Endodermal cell (in vitro differentiated cells): ENCODE measurements at regions not wholly inside any gene's neighbourhood (a gene's known extent, or its start where the extent isn't known, plus 50 kb on each side); places are given as distances from the start of the nearest gene placed in this dataset.

Experiments used
- DNase-seq: peaks from one replicate; pipeline ENCODE4 v3.0.0-alpha.2; 2017
- H3K27ac ChIP-seq: 2 replicates; pipeline ENCODE4 v1.5.1; 2013; ENCODE audit warnings: mild to moderate bottlenecking, low read depth, low read length, moderate library complexity
- H3K27me3 ChIP-seq: 2 replicates; pipeline ENCODE4 v1.6.1; 2013; ENCODE audit warnings: mild to moderate bottlenecking, low read length, moderate library complexity; ENCODE audit not compliant: insufficient read depth, control insufficient read depth, poor library complexity, severe bottlenecking
- H3K36me3 ChIP-seq: 2 replicates; pipeline ENCODE4 v1.7.0; 2013; ENCODE audit warnings: mild to moderate bottlenecking, low read length, moderate library complexity; ENCODE audit not compliant: control insufficient read depth, insufficient read depth
- H3K4me1 ChIP-seq: one replicate; pipeline ENCODE4 v1.7.0; 2013; ENCODE audit warnings: low read length; ENCODE audit not compliant: control insufficient read depth, insufficient read depth
- H3K4me3 ChIP-seq: 2 replicates; pipeline ENCODE4 v1.5.1; 2013; ENCODE audit warnings: mild to moderate bottlenecking, low read length, moderate library complexity
- H3K9ac ChIP-seq: 2 replicates; pipeline ENCODE4 v1.6.1; 2013; ENCODE audit warnings: mild to moderate bottlenecking, low read length, moderate library complexity; ENCODE audit not compliant: poor library complexity, severe bottlenecking; ENCODE audit errors: extremely low read depth
- H3K9me3 ChIP-seq: 2 replicates; pipeline ENCODE4 v1.6.1; 2013; ENCODE audit warnings: mild to moderate bottlenecking, low read length, moderate library complexity; ENCODE audit not compliant: control insufficient read depth
- H3K27ac Mint-ChIP-seq: 2 replicates; pipeline ENCODE4 v1.8.0; 2020; ENCODE audit warnings: mixed read lengths
- H3K27me3 Mint-ChIP-seq: 2 replicates; pipeline ENCODE4 v1.8.0; 2021; ENCODE audit warnings: mild to moderate bottlenecking, mixed read lengths; ENCODE audit not compliant: insufficient read depth
- H3K36me3 Mint-ChIP-seq: 2 replicates; pipeline ENCODE4 v1.8.0; 2020; ENCODE audit warnings: low read depth, mixed read lengths
- H3K4me1 Mint-ChIP-seq: 2 replicates; pipeline ENCODE4 v1.8.0; 2020; ENCODE audit warnings: mixed read lengths
- H3K4me3 Mint-ChIP-seq: 2 replicates; pipeline ENCODE4 v1.8.0; 2020; ENCODE audit warnings: mild to moderate bottlenecking, moderate library complexity, mixed read lengths
- H3K9me3 Mint-ChIP-seq: 2 replicates; pipeline ENCODE4 v1.8.0; 2020; ENCODE audit warnings: mild to moderate bottlenecking, mixed read lengths
- WGBS, 2 experiments: methylation state at CpG; one replicate each; pipeline versions ENCODE4 v1.1.5 to v1.1.7; 2013; ENCODE audit warnings: missing lambda C conversion rate in 2 of 2, mixed read lengths in 1 of 2; ENCODE audit not compliant: insufficient coverage in 1 of 2, insufficient read length in 1 of 2; 5-methylcytosine and 5-hydroxymethylcytosine counted together
- TF ChIP-seq, protein P1 (sequence below): fragments of 200-600 bp; sonication (generic); conservative IDR thresholded peaks from 2 replicates; pipeline ENCODE4 v1.5.0; 2021; ENCODE audit warnings: antibody characterized with exemption, mild to moderate bottlenecking

DNA sequence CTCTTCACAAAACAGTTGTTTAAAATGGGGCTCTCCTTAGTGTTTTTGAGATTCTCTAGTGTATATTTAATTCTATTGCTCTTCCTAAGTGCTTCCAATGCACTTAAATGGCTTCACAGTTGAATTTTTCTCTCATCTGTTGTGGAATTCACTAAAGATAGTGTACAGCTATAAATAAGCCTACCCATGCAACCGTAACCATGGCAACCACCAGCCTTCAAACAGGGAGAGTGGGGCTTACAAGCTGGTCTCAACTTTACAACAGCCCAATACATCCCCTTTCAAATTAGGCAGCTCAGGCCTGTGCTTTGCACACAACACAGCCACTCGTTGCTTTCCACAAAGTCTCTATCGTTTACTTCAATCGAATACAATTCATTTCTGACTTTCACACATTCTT lies 144.0 kb upstream of the PLPPR1 start:
- Mint-ChIP-seq H3K27me3 (no peaks in the 10 kb centered on the region), H3K36me3 (no peaks in the 10 kb centered on the region), H3K27ac (no peak overlapping the region), H3K9me3 (no peaks in the 10 kb centered on the region), H3K4me3 (no peak overlapping the region), H3K4me1 (peaks cover 11% of the 10 kb centered on the region)
- no peaks in the 10 kb centered on the region for H3K9me3 ChIP-seq
- WGBS, 2 experiments, result 75 to 100% methylated on average over 1 to 4 of the region's 4 CpGs
- no peaks in the 10 kb centered on the region for H3K36me3 ChIP-seq
- H3K27me3 ChIP-seq, result no peaks in the 10 kb centered on the region
- no peak overlapping the region for H3K4me3 ChIP-seq
- TF ChIP-seq, protein P1, sequence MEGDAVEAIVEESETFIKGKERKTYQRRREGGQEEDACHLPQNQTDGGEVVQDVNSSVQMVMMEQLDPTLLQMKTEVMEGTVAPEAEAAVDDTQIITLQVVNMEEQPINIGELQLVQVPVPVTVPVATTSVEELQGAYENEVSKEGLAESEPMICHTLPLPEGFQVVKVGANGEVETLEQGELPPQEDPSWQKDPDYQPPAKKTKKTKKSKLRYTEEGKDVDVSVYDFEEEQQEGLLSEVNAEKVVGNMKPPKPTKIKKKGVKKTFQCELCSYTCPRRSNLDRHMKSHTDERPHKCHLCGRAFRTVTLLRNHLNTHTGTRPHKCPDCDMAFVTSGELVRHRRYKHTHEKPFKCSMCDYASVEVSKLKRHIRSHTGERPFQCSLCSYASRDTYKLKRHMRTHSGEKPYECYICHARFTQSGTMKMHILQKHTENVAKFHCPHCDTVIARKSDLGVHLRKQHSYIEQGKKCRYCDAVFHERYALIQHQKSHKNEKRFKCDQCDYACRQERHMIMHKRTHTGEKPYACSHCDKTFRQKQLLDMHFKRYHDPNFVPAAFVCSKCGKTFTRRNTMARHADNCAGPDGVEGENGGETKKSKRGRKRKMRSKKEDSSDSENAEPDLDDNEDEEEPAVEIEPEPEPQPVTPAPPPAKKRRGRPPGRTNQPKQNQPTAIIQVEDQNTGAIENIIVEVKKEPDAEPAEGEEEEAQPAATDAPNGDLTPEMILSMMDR, result no peak
- no peaks in the 10 kb centered on the region for H3K4me1 ChIP-seq
- H3K27ac ChIP-seq, result no peak overlapping the region
- DNase-seq, result no peak
- H3K9ac ChIP-seq, result no peak overlapping the region

DNA sequence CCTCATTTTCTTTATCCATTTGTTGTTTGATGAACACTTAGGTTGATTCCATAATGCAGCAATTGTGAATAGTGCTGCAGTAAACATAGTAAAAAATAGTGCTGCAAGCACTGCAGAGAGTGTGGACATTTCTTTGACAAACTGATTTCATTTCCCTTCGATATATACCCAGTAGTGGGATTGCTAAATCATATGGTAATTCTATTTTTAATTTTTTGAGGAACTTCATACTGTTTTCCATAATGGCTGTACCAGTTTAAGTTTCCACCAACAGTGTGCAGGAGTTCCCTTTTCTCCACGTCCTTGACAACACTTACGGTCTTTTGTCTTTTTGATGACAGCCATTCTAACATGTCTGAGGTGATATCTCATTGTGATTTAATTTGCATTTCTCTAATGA lies 138.2 kb upstream of the PLPPR1 start:
- no peak overlapping the region for H3K27ac Mint-ChIP-seq
- no peak overlapping the region for H3K4me3 ChIP-seq
- H3K36me3 ChIP-seq, result no peaks in the 10 kb centered on the region
- H3K9ac ChIP-seq, result no peak overlapping the region
- no peaks in the 10 kb centered on the region for H3K4me1 ChIP-seq
- no peak overlapping the region for H3K27ac ChIP-seq
- no peaks in the 10 kb centered on the region for H3K27me3 Mint-ChIP-seq
- TF ChIP-seq, protein P1, result no peak
- H3K4me3 Mint-ChIP-seq, result no peak overlapping the region
- no peak for DNase-seq
- 78% methylated on average over 3 of the region's 3 CpGs; no CpG with 5 or more reads in 1 of the 2 experiments for WGBS, 2 experiments
- peaks cover 11% of the 10 kb centered on the region for H3K4me1 Mint-ChIP-seq
- no peaks in the 10 kb centered on the region for H3K9me3 Mint-ChIP-seq
- no peaks in the 10 kb centered on the region for H3K36me3 Mint-ChIP-seq
- H3K9me3 ChIP-seq, result no peaks in the 10 kb centered on the region
- H3K27me3 ChIP-seq, result no peaks in the 10 kb centered on the region

DNA sequence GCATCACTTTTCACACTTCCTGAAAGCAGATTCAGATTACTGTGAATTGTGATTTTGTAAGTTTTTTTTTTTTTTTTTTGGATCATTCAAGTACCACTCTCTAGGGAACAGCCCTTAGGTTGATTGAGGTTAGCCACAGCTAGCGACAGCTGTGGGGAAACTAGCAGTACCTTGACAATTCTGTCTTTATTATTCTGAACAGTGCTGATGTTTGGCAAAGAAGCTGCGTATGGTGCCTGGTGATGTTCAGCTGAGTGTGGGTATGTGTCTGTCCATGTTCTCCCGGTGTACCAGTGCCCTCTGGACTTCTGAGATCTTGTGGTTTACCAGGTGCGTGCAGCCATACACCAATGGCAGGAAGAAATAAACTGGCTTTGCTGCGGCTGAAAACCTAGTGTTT lies 117.3 kb upstream of the PLPPR1 start:
- no peak overlapping the region for H3K27ac Mint-ChIP-seq
- DNase-seq, result no peak
- H3K9me3 Mint-ChIP-seq, result no peaks in the 10 kb centered on the region
- H3K27ac ChIP-seq, result no peak overlapping the region
- H3K27me3 Mint-ChIP-seq, result no peaks in the 10 kb centered on the region
- H3K9ac ChIP-seq, result no peak overlapping the region
- H3K4me3 Mint-ChIP-seq, result no peak overlapping the region
- H3K36me3 ChIP-seq, result no peaks in the 10 kb centered on the region
- no peaks in the 10 kb centered on the region for H3K9me3 ChIP-seq
- H3K4me1 Mint-ChIP-seq, result no peaks in the 10 kb centered on the region
- H3K27me3 ChIP-seq, result no peaks in the 10 kb centered on the region
- WGBS, 2 experiments, result 83% methylated on average over 4 to 5 of the region's 5 CpGs
- TF ChIP-seq, protein P1, result no peak
- no peaks in the 10 kb centered on the region for H3K36me3 Mint-ChIP-seq
- no peaks in the 10 kb centered on the region for H3K4me1 ChIP-seq
- no peak overlapping the region for H3K4me3 ChIP-seq
